Fibroblast of lung (primary cell): ENCODE measurements at regions not wholly inside any gene's neighbourhood (a gene's known extent, or its start where the extent isn't known, plus 50 kb on each side); places are given as distances from the start of the nearest gene placed in this dataset.

Experiments
- DNase-seq, 2 donors: peaks; one replicate each; pipeline versions ENCODE4 v3.0.0 to v3.0.0-alpha.2; 2010; ENCODE audit warnings: low read depth in 2 of 2
- H2AFZ ChIP-seq: 2 replicates; pipeline ENCODE4 v1.5.1; 2012; ENCODE audit warnings: low read length, control low read depth, inconsistent platforms
- H3K27ac ChIP-seq: 2 replicates; pipeline ENCODE4 v1.5.1; 2011; ENCODE audit warnings: low read length, control low read depth; ENCODE audit not compliant: insufficient read depth
- H3K27me3 ChIP-seq: 2 replicates; pipeline ENCODE4 v1.5.1; 2011; ENCODE audit warnings: mild to moderate bottlenecking, low read length; ENCODE audit not compliant: control insufficient read depth, insufficient read depth
- H3K36me3 ChIP-seq: 2 replicates; pipeline ENCODE4 v1.5.1; 2011; ENCODE audit warnings: low read length; ENCODE audit not compliant: control insufficient read depth, insufficient read depth
- H3K4me1 ChIP-seq: 2 replicates; pipeline ENCODE4 v1.5.1; 2011; ENCODE audit warnings: low read length; ENCODE audit not compliant: control insufficient read depth, insufficient read depth; ENCODE audit errors: extremely low read depth
- H3K4me2 ChIP-seq: 2 replicates; pipeline ENCODE4 v1.5.1; 2011; ENCODE audit warnings: low read length, control low read depth; ENCODE audit not compliant: insufficient read depth; ENCODE audit errors: extremely low read depth
- H3K4me3 ChIP-seq, 4 experiments: fragments of 200-600 bp in 1 of 4; sonication (generic) in 1 of 4; replicated peaks in 1 of 4; 2 replicates each; pipeline ENCODE4 v1.5.1; 2011 to 2016; ENCODE audit warnings: low read length in 4 of 4, low read depth in 3 of 4, mild to moderate bottlenecking in 3 of 4, control low read depth in 2 of 4, inconsistent platforms in 1 of 4, mixed read lengths in 1 of 4; ENCODE audit not compliant: insufficient read depth in 1 of 4; ENCODE audit errors: control extremely low read depth in 1 of 4
- H3K79me2 ChIP-seq: 2 replicates; pipeline ENCODE4 v1.5.1; 2012; ENCODE audit warnings: mild to moderate bottlenecking, low read length, inconsistent platforms; ENCODE audit not compliant: control insufficient read depth, insufficient read depth
- H3K9ac ChIP-seq: 2 replicates; pipeline ENCODE4 v1.5.1; 2011; ENCODE audit warnings: mild to moderate bottlenecking, low read length, control low read depth; ENCODE audit not compliant: insufficient read depth
- H3K9me3 ChIP-seq: 2 replicates; pipeline ENCODE4 v1.5.1; 2012; ENCODE audit warnings: low read depth, low read length; ENCODE audit not compliant: control insufficient read depth, insufficient read depth
- H4K20me1 ChIP-seq: 2 replicates; pipeline ENCODE4 v1.5.1; 2011; ENCODE audit warnings: low read length; ENCODE audit not compliant: control insufficient read depth, insufficient read depth; ENCODE audit errors: extremely low read depth
- EZH2 ChIP-seq: IDR thresholded peaks from 2 replicates; pipeline ENCODE4 v1.5.1; 2012; ENCODE audit warnings: low read length, control low read depth, mild to moderate bottlenecking; ENCODE audit errors: missing control alignments
- TF ChIP-seq, protein P1 (sequence below), 2 donors: IDR thresholded peaks in 1 of 2; conservative IDR thresholded peaks in 1 of 2; 1 replicate in 1 of 2; 2 replicates in 1 of 2; pipeline ENCODE4 v1.5.1; 2011 to 2012; ENCODE audit warnings: low read length in 2 of 2, control low read depth in 1 of 2, inconsistent platforms in 1 of 2, low read depth in 1 of 2, mild to moderate bottlenecking in 1 of 2

DNA sequence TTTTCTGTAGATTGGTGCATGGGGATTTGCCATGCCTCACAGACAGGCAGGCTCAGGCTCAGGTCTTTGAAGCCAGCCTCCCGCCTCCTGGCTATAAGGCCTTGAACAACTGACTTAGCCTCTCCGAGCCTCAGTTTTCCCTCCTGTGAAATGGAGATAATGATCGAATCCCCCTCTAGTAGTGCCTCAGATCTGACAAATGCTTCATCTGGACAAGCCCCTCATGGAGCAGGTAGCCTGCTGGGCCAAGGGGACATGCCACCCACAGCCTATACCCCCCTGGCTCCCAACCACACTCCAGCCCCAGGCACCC lies 68.1 kb upstream of the LCTL start:
- Histone ChIP-seq H3K9ac (no peak overlapping the region), H3K79me2 (no peaks in the 10 kb centered on the region), H2AFZ (no peak overlapping the region), H3K4me2 (no peak overlapping the region), H4K20me1 (no peaks in the 10 kb centered on the region), H3K27ac (no peak overlapping the region), H3K4me3 (no peak overlapping the region), H3K27me3 (peaks cover 2% of the 10 kb centered on the region), H3K9me3 (no peaks in the 10 kb centered on the region), H3K36me3 (no peaks in the 10 kb centered on the region), H3K4me1 (no peaks in the 10 kb centered on the region)
- no peak for DNase-seq
- TF ChIP-seq EZH2 = no peak
- TF ChIP-seq, protein P1, sequence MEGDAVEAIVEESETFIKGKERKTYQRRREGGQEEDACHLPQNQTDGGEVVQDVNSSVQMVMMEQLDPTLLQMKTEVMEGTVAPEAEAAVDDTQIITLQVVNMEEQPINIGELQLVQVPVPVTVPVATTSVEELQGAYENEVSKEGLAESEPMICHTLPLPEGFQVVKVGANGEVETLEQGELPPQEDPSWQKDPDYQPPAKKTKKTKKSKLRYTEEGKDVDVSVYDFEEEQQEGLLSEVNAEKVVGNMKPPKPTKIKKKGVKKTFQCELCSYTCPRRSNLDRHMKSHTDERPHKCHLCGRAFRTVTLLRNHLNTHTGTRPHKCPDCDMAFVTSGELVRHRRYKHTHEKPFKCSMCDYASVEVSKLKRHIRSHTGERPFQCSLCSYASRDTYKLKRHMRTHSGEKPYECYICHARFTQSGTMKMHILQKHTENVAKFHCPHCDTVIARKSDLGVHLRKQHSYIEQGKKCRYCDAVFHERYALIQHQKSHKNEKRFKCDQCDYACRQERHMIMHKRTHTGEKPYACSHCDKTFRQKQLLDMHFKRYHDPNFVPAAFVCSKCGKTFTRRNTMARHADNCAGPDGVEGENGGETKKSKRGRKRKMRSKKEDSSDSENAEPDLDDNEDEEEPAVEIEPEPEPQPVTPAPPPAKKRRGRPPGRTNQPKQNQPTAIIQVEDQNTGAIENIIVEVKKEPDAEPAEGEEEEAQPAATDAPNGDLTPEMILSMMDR (conservative IDR thresholded peaks at IDR 0.05 in 1 of 2, IDR thresholded peaks at IDR 0.05 in 1 of 2; ENCODE audit: low read depth in 1 of 2, low read length in 2 of 2) = no peak

DNA sequence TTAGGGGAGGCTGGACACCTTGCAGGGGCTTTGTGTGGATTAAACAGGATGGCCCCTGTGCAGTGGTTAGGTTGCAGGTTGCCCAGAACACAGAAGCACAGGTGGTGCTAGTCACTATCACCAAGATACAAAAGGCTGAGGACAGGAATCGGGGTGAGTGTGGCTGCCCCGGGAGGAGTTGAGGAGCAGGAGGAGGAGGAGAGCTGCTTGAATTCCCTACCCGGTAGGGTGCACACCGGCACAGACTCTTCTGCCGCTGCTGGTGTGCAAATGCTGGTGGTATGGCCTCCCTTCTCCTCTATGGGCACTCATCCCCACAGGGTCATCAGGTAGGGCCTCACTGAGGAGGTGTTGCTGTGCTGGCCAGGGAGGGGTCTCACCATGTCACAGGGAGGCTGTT lies 67.5 kb upstream of the SMAD6 start:
- no peak for DNase-seq

DNA sequence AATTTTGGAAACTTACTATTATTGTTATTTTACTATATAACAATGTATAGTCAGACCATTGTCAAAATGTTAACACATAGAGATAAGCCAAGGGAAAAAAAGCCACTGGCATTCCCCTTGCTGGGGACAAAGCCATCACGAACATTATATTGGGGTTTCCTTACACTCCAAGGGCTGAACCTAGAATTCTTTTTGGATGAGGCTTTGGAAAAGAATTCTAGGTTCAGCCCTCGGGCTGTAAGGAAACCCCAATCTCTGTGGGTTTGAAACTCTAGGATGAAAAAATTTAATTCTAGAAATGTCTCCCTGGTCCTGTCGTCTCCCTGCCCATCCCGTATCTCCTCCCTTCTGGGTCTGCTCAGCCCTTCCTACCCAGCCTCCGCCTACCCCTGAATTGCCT lies 67.0 kb upstream of the SMAD6 start:
- DNase-seq = no peak
- Histone ChIP-seq H4K20me1 (no peaks in the 10 kb centered on the region), H3K79me2 (no peaks in the 10 kb centered on the region), H2AFZ (no peak overlapping the region), H3K9ac (no peak overlapping the region), H3K4me2 (no peak overlapping the region), H3K9me3 (no peaks in the 10 kb centered on the region), H3K4me3 (no peak overlapping the region), H3K27ac (no peak overlapping the region), H3K36me3 (no peaks in the 10 kb centered on the region), H3K27me3 (peaks cover 2% of the 10 kb centered on the region), H3K4me1 (no peaks in the 10 kb centered on the region)
- TF ChIP-seq, protein P1 (conservative IDR thresholded peaks at IDR 0.05 in 1 of 2, IDR thresholded peaks at IDR 0.05 in 1 of 2; ENCODE audit: low read depth in 1 of 2, low read length in 2 of 2) = no peak
- no peak for TF ChIP-seq EZH2

More for the DNA sequence above, 67.5 kb upstream of the SMAD6 start:
- Histone ChIP-seq H3K36me3 (no peaks in the 10 kb centered on the region), H3K4me3 (no peak overlapping the region), H2AFZ (no peak overlapping the region), H3K79me2 (no peaks in the 10 kb centered on the region), H3K4me1 (no peaks in the 10 kb centered on the region), H3K27me3 (peaks cover 2% of the 10 kb centered on the region), H3K4me2 (no peak overlapping the region), H4K20me1 (no peaks in the 10 kb centered on the region), H3K9me3 (no peaks in the 10 kb centered on the region), H3K27ac (no peak overlapping the region), H3K9ac (no peak overlapping the region)
- no peak for TF ChIP-seq EZH2
- TF ChIP-seq, protein P1 (conservative IDR thresholded peaks at IDR 0.05 in 1 of 2, IDR thresholded peaks at IDR 0.05 in 1 of 2; ENCODE audit: low read depth in 1 of 2, low read length in 2 of 2) = no peak
